ENCODE measurements at regions not wholly inside any gene's neighbourhood (a gene's known extent, or its start where the extent isn't known, plus 50 kb on each side); places are given as distances from the start of the nearest gene placed in this dataset.

DNA sequence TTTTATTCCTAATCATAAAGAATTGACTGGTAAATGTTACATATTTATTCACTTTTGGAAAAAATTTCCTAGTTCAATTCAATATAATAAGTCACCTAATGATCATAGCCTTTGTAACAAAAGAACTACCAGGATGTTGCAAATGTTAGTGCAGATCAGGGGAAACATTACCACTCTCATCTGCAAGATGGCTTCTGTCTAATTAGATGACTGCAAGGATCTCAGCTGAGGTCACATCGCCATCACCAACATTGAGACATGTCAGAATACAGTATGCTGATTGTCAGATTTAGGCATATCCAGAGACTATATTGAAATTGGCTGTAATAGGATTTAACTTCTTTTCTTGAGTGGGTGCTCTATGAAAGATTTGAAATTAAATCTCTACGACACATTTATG, 431.4 kb upstream of the AGTR1 start:
- H3K27me3 ChIP-seq (ENCODE audit: insufficient read depth, poor library complexity, severe bottlenecking) = no peaks in the 10 kb centered on the region
- TF ChIP-seq SPI1 (IDR thresholded peaks at IDR 0.05; ENCODE audit: borderline replicate concordance, low read depth) (no peak), GABPA (IDR thresholded peaks at IDR 0.05; ENCODE audit: low read depth) (no peak), POLR2AphosphoS5 (IDR thresholded peaks at IDR 0.05; ENCODE audit: low read depth) (no peak)
- TF ChIP-seq, protein P1, sequence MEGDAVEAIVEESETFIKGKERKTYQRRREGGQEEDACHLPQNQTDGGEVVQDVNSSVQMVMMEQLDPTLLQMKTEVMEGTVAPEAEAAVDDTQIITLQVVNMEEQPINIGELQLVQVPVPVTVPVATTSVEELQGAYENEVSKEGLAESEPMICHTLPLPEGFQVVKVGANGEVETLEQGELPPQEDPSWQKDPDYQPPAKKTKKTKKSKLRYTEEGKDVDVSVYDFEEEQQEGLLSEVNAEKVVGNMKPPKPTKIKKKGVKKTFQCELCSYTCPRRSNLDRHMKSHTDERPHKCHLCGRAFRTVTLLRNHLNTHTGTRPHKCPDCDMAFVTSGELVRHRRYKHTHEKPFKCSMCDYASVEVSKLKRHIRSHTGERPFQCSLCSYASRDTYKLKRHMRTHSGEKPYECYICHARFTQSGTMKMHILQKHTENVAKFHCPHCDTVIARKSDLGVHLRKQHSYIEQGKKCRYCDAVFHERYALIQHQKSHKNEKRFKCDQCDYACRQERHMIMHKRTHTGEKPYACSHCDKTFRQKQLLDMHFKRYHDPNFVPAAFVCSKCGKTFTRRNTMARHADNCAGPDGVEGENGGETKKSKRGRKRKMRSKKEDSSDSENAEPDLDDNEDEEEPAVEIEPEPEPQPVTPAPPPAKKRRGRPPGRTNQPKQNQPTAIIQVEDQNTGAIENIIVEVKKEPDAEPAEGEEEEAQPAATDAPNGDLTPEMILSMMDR (IDR thresholded peaks at IDR 0.05; ENCODE audit: insufficient read depth, low read length) = no peak
- TF ChIP-seq, protein P2, sequence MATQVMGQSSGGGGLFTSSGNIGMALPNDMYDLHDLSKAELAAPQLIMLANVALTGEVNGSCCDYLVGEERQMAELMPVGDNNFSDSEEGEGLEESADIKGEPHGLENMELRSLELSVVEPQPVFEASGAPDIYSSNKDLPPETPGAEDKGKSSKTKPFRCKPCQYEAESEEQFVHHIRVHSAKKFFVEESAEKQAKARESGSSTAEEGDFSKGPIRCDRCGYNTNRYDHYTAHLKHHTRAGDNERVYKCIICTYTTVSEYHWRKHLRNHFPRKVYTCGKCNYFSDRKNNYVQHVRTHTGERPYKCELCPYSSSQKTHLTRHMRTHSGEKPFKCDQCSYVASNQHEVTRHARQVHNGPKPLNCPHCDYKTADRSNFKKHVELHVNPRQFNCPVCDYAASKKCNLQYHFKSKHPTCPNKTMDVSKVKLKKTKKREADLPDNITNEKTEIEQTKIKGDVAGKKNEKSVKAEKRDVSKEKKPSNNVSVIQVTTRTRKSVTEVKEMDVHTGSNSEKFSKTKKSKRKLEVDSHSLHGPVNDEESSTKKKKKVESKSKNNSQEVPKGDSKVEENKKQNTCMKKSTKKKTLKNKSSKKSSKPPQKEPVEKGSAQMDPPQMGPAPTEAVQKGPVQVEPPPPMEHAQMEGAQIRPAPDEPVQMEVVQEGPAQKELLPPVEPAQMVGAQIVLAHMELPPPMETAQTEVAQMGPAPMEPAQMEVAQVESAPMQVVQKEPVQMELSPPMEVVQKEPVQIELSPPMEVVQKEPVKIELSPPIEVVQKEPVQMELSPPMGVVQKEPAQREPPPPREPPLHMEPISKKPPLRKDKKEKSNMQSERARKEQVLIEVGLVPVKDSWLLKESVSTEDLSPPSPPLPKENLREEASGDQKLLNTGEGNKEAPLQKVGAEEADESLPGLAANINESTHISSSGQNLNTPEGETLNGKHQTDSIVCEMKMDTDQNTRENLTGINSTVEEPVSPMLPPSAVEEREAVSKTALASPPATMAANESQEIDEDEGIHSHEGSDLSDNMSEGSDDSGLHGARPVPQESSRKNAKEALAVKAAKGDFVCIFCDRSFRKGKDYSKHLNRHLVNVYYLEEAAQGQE (IDR thresholded peaks at IDR 0.05; ENCODE audit: insufficient replicate concordance, low read depth) = no peak
- DNase-seq (ENCODE audit: low read depth in 1 of 2, low spot score in 1 of 2) = no peak
- H3K27ac ChIP-seq (replicated peaks) = no peak overlapping the region
- H3K4me3 ChIP-seq (replicated peaks; ENCODE audit: insufficient read depth, low read length) = no peak overlapping the region

DNA sequence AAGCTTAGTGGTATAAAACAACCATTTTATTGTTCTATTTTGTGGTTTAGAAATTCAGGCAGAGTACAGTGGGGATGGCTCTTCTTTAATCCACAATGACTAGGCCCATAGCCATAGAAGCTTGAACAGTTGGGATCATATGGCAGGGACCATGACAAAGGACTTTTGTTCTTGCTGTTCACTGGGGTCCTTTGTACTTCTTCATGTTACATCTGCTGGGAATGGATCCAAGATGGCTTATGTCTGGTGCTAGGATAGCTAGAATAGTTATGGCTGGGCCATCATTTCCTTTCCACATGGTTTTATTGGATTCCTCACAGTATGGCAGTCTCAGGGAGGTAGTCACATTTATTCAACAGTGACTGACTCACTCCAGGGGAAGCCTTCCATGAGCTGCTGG, 427.9 kb upstream of the AGTR1 start:
- TF ChIP-seq SPI1 (IDR thresholded peaks at IDR 0.05; ENCODE audit: borderline replicate concordance, low read depth) (no peak), GABPA (IDR thresholded peaks at IDR 0.05; ENCODE audit: low read depth) (no peak), POLR2AphosphoS5 (IDR thresholded peaks at IDR 0.05; ENCODE audit: low read depth) (no peak)
- TF ChIP-seq, protein P1 (IDR thresholded peaks at IDR 0.05; ENCODE audit: insufficient read depth, low read length) = no peak
- TF ChIP-seq, protein P2 (IDR thresholded peaks at IDR 0.05; ENCODE audit: insufficient replicate concordance, low read depth) = no peak

DNA sequence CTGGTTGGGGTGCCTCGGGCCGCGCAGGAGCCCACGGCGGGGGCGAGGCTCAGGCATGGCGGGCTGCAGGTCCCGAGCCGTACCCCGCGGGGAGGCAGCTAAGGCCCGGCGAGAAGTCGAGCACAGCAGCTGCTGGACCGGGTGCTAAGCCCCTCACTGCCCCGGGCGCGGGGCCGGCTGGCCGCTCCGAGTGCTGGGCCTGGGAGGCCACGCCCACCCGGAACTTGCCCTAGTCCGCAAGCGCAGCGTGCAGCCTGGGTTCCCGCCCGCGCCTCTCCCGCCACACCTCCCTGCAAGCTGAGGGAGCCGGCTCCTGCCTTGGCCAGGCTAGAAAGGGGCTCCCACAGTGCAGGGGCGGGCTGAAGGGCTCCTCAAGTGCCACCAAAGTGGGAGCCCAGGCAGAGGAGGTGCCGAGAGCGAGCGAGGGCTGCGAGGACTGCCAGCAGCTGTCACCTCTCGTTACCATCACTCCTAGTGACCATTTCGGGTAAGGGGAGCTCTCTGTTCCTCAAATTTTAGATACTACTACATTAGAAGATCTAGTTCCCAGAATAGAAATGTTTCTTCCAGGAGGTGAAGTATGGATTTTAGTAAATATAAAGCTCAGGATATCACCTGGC, 417.0 kb upstream of the AGTR1 start:
- H3K4me3 ChIP-seq (replicated peaks; ENCODE audit: insufficient read depth, low read length) = no peak overlapping the region
- no peaks in the 10 kb centered on the region for H3K27me3 ChIP-seq (ENCODE audit: insufficient read depth, poor library complexity, severe bottlenecking)
- TF ChIP-seq GABPA (IDR thresholded peaks at IDR 0.05; ENCODE audit: low read depth) (no peak), POLR2AphosphoS5 (IDR thresholded peaks at IDR 0.05; ENCODE audit: low read depth) (no peak), SPI1 (IDR thresholded peaks at IDR 0.05; ENCODE audit: borderline replicate concordance, low read depth) (no peak)
- TF ChIP-seq, protein P1 (IDR thresholded peaks at IDR 0.05; ENCODE audit: insufficient read depth, low read length) = no peak
- TF ChIP-seq, protein P2 (IDR thresholded peaks at IDR 0.05; ENCODE audit: insufficient replicate concordance, low read depth) = no peak
- DNase-seq (ENCODE audit: low read depth in 1 of 2, low spot score in 1 of 2) = no peak
- no peak overlapping the region for H3K27ac ChIP-seq (replicated peaks)

More for the DNA sequence above, 427.9 kb upstream of the AGTR1 start:
- Histone ChIP-seq H3K4me3 (replicated peaks; ENCODE audit: insufficient read depth, low read length) (no peak overlapping the region), H3K27me3 (ENCODE audit: insufficient read depth, poor library complexity, severe bottlenecking) (no peaks in the 10 kb centered on the region), H3K27ac (replicated peaks) (no peak overlapping the region)
- no peak for DNase-seq (ENCODE audit: low read depth in 1 of 2, low spot score in 1 of 2)

All from HL-60 (cell line).